CD4-positive, alpha-beta T cell (primary cell): ENCODE measurements at regions not wholly inside any gene's neighbourhood (a gene's known extent, or its start where the extent isn't known, plus 50 kb on each side); places are given as distances from the start of the nearest gene placed in this dataset.

ENCODE experiments used
- ATAC-seq: fragments of 200-7000 bp; cut with Tn5 transposase; one replicate; pipeline ENCODE4 v1.10.0; 2022; ENCODE audit warnings: mild to moderate bottlenecking; ENCODE audit not compliant: poor library complexity
- CTCF ChIA-PET: fragments of 350-600 bp; sonication (Branson Sonifier 250); formaldehyde crosslinking; loops from one replicate; lab custom pipeline; 2021; ENCODE audit warnings: antibody characterized with exemption, inconsistent platforms; lab: Charles Lee
- POLR2A ChIA-PET: fragments of 350-600 bp; sonication (Branson Sonifier 250); formaldehyde crosslinking; loops from one replicate; lab custom pipeline; 2021; ENCODE audit warnings: antibody characterized with exemption, inconsistent platforms; lab: Charles Lee
- DNase-seq, 14 experiments: peaks; one replicate each; pipeline ENCODE4 v3.0.0-alpha.2; 2013 to 2020; ENCODE audit warnings: mixed read lengths in 2 of 14
- H3K27ac ChIP-seq, 2 donors: one replicate each; pipeline versions ENCODE4 v1.5.1 to v1.7.0; 2013; ENCODE audit warnings: low read length in 2 of 2, low read depth in 1 of 2, mild to moderate bottlenecking in 1 of 2
- H3K27me3 ChIP-seq, 2 experiments: 1 replicate in 1 of 2; 2 replicates in 1 of 2; pipeline versions ENCODE4 v1.6.1 to v1.7.0; 2013; ENCODE audit warnings: low read length in 2 of 2, control low read depth in 1 of 2, mild to moderate bottlenecking in 1 of 2, moderate library complexity in 1 of 2; ENCODE audit not compliant: insufficient read depth in 2 of 2, control insufficient read depth in 1 of 2
- H3K36me3 ChIP-seq: one replicate; pipeline ENCODE4 v1.6.1; 2013; ENCODE audit warnings: low read length, control low read depth; ENCODE audit not compliant: insufficient read depth
- H3K4me1 ChIP-seq: one replicate; pipeline ENCODE4 v1.6.1; 2013; ENCODE audit warnings: low read length, control low read depth; ENCODE audit not compliant: insufficient read depth
- H3K4me3 ChIP-seq: one replicate; pipeline ENCODE4 v1.5.1; 2013; ENCODE audit warnings: mild to moderate bottlenecking, low read length, moderate library complexity
- H3K9me3 ChIP-seq, 2 experiments: 1 replicate in 1 of 2; 2 replicates in 1 of 2; pipeline versions ENCODE4 v1.6.1 to v1.7.0; 2013; ENCODE audit warnings: low read length in 2 of 2, mild to moderate bottlenecking in 2 of 2, control low read depth in 1 of 2, moderate library complexity in 1 of 2; ENCODE audit not compliant: control insufficient read depth in 1 of 2, insufficient read depth in 1 of 2
- H3K27ac Mint-ChIP-seq: one replicate; pipeline ENCODE4 v1.8.0; 2020; ENCODE audit warnings: mixed read lengths
- H3K27me3 Mint-ChIP-seq: one replicate; pipeline ENCODE4 v1.8.0; 2021; ENCODE audit warnings: mixed read lengths
- H3K36me3 Mint-ChIP-seq: one replicate; pipeline ENCODE4 v1.8.0; 2021; ENCODE audit warnings: low read depth, mixed read lengths
- H3K4me1 Mint-ChIP-seq: one replicate; pipeline ENCODE4 v1.8.0; 2021; ENCODE audit warnings: low read depth, mixed read lengths
- H3K4me3 Mint-ChIP-seq: one replicate; pipeline ENCODE4 v1.8.0; 2020; ENCODE audit warnings: mild to moderate bottlenecking, mixed read lengths
- H3K9me3 Mint-ChIP-seq: one replicate; pipeline ENCODE4 v1.8.0; 2020; ENCODE audit warnings: mixed read lengths
- CTCF ChIP-seq: fragments of 200-600 bp; IDR thresholded peaks from one replicate; pipeline ENCODE4 v1.8.0; 2022; ENCODE audit warnings: antibody characterized with exemption, mild to moderate bottlenecking
- intact Hi-C, 2 experiments: fragments of 100-400 bp; cut with DNase I in 1 of 2; cut with micrococcal nuclease in 1 of 2; formaldehyde crosslinking; loops; one replicate each; pipeline versions ENCODE4 v1.15.1 to v1.9.0; 2023 to 2025; cut with DNase I, micrococcal nuclease

GRCh38 chr2:105526000-105526925 lies 127.4 kb upstream of the FHL2 start:
- Mint-ChIP-seq H3K27ac (no peak overlapping the region), H3K4me1 (no peaks in the 10 kb centered on the region), H3K4me3 (no peak overlapping the region), H3K36me3 (no peaks in the 10 kb centered on the region), H3K9me3 (no peaks in the 10 kb centered on the region), H3K27me3 (no peaks in the 10 kb centered on the region)
- CTCF ChIA-PET: no interaction called here
- no peak for DNase-seq
- H3K9me3 ChIP-seq: no peaks in the 10 kb centered on the region
- no peak for TF ChIP-seq CTCF
- POLR2A ChIA-PET: no interaction called here
- no peak overlapping the region for H3K4me3 ChIP-seq
- no peaks in the 10 kb centered on the region for H3K4me1 ChIP-seq
- no peak for ATAC-seq
- intact Hi-C loops: loop anchor here in 1 of 2 experiments (10.0 kb wide), 1 partner anchor 241 kb away; no protein-coding TSS in a partner anchor
- no peaks in the 10 kb centered on the region for H3K27me3 ChIP-seq
- H3K36me3 ChIP-seq: no peaks in the 10 kb centered on the region
- no peak overlapping the region for H3K27ac ChIP-seq

- Mint-ChIP-seq H3K27ac (no peak overlapping the region), H3K4me1 (no peaks in the 10 kb centered on the region), H3K9me3 (no peaks in the 10 kb centered on the region), H3K4me3 (no peak overlapping the region), H3K27me3 (no peaks in the 10 kb centered on the region), H3K36me3 (no peaks in the 10 kb centered on the region)
- no peak for ATAC-seq
- Histone ChIP-seq H3K4me1 (no peaks in the 10 kb centered on the region), H3K9me3 (no peaks in the 10 kb centered on the region), H3K27me3 (no peaks in the 10 kb centered on the region), H3K27ac (no peak overlapping the region), H3K36me3 (no peaks in the 10 kb centered on the region), H3K4me3 (no peak overlapping the region)
- DNase-seq: no peak
- CTCF ChIA-PET: no interaction called here
- POLR2A ChIA-PET: no interaction called here
- TF ChIP-seq CTCF: no peak
- intact Hi-C loops: loop anchor here in 1 of 2 experiments (10.0 kb wide), 1 partner anchor 240 kb away; no protein-coding TSS in a partner anchor
These were observed 126.3 kb upstream of the FHL2 start for GRCh38 chr2:105525201-105525600.

- ChIA-PET CTCF (no interaction called here), POLR2A (no interaction called here)
- Histone ChIP-seq H3K36me3 (no peaks in the 10 kb centered on the region), H3K4me3 (no peak overlapping the region), H3K27me3 (no peaks in the 10 kb centered on the region), H3K27ac (no peak overlapping the region), H3K9me3 (no peaks in the 10 kb centered on the region), H3K4me1 (no peaks in the 10 kb centered on the region)
- H3K4me3 Mint-ChIP-seq: no peak overlapping the region
- intact Hi-C loops: loop anchor here (1.0 to 10.0 kb wide), 3 partner anchors 152 to 410 kb away; no protein-coding TSS in a partner anchor
- ATAC-seq (no peak), DNase-seq (no peak)
- H3K4me1 Mint-ChIP-seq: no peaks in the 10 kb centered on the region
- no peak for TF ChIP-seq CTCF
- no peaks in the 10 kb centered on the region for H3K27me3 Mint-ChIP-seq
- H3K27ac Mint-ChIP-seq: no peak overlapping the region
- no peaks in the 10 kb centered on the region for H3K36me3 Mint-ChIP-seq
- H3K9me3 Mint-ChIP-seq: no peaks in the 10 kb centered on the region
These were observed 123.8 kb upstream of the FHL2 start for GRCh38 chr2:105522645-105523044.
